ENCODE measurements at regions not wholly inside any gene's neighbourhood (a gene's known extent, or its start where the extent isn't known, plus 50 kb on each side); places are given as distances from the start of the nearest gene placed in this dataset.

DNA sequence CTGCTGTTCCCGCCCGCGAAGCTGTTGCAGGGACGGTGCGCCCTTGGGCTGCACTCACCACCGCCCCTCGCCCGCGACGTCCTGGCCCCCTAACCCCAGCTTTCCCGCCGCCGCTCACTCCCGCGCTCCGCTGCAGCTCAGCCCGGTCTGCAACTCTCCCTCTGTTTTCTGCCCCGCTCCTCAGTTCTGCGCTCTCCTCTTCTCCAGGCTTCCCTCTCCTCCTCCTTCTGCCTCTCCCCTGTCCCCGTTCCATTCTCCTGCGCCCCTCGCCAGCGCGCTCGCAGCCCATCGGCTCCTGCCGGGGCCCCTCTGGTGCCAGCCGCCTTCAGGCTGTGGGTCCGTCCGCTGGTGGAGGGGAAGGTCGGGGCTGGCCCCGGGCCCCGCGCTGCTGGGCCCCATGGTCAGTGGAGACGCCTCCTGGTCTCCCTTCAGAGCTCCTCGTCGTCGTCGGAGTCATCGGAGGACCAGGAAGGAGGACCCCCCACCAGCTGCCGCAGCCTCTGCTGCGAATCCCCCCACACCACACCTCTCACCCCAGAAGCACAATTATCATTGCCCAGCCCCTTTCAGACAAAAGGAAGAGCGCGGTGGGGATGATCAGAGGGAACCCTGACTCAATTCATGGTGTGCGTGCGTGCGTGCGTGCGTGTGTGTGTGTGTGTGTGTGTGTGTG, 223.2 kb upstream of the FOXF1 start:
- no peak for DNase-seq

DNA sequence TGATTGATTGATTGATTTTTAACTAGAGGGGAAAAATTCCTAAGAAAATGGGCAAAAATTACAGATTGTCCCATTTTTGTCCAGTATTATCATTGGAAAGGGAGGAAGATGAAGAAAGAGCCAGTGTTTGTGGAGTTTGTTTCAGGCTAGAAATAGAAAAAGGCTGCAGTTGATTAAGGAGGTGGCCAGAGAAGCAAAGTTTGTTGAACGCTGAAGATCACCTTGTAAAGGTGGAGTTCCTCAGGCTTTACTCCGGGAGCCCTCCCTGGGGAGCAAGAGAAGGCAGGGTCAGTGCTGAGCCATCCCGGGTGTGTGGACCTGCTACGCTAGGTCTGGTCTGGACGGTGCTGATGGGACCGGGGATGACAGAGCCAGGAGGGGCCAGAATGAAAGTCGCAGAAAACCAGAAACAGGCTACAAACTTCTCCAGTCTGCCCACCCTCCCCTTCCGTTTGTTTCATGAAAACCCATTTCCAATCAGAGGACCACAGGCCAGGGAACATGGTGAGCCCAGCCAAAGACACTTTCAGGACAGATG, 222.6 kb upstream of the FOXF1 start:
- no peak for DNase-seq

DNA sequence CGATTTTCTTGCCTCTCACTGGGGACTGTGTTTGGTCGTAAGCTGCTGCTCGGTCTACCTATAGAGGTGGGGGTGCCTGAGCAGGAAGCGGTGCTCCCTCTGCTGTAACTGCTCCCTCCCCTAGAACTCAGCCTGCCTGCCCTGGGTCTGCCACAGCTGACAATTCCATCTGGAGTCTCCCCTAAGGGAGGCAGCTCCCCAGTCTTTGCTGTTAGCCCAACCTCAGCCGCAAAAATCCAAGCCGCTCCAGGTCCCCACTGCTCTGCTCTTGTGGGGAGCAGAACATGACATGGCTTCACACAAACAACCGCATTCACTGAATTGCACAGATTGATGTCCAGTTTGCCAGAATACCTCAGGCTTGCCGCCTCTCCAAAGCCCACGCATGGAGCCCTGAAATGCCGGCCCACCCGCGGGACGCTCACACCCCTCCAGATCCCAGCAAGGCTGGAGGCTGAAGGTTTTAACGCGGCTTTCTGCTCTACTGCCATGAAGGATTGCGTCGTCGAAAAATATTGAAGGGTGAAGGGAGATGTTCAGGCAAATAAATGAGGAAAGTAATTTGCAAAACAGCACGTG, 221.5 kb upstream of the FOXF1 start:
- DNase-seq: no peak

DNA sequence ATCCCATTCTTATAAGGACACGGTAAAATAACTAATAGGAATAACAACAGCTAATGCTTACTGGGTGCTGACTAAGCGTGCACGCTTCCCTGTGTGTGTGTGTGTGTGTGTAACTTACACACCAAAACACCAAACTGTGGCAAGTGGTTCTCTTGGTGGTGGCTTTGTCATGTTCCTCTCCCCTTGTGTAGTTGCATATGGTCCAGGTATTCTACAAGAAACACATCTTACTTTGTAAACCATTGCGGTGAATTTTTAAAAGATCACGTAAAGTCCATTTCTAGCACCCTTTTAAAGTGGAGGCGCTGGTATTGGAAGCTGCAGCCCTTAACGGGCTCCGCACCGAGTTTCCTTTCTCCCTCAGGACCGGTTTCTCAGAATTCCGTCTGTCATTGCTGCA, 221.0 kb upstream of the FOXF1 start:
- no peak for DNase-seq

DNA sequence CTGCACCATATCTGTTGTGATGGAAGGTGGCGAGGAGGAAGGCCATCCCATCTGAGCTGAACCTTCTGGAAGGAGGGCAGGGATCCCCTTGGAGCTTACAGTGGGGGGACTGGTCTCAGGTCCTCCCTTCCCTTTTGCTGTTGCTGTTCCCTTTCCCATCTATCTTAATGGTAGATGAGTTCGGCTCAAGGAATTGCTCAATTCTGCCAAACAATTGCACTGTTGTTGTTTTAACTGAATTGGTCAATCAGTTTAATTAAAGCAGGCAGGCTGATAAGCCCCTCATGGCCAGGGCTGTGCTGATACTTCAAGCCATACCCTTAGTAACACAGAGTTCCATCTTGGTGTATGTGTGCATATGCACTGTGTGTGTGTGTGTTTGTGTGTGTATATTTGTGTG, 220.4 kb upstream of the FOXF1 start:
- DNase-seq: no peak

DNA sequence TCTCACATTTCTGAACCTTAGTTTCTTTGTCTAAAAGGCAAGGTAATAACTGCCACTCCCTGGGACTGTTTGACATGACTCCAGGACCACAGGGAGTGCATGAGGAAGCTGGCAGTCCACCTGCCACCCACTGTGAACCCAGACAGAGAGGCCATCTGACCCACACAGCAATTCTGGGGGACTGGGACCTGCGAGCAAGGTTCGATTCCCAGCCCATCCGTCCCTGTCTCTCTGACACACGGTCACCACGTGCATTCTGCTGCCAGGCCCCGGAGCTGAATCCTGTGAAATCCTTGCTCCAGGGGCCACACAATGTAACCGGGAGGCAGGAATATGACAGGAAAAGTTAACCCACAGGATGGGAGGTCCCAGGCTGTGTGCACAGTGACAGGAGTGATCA, 218.8 kb upstream of the FOXF1 start:
- no peak for DNase-seq

DNA sequence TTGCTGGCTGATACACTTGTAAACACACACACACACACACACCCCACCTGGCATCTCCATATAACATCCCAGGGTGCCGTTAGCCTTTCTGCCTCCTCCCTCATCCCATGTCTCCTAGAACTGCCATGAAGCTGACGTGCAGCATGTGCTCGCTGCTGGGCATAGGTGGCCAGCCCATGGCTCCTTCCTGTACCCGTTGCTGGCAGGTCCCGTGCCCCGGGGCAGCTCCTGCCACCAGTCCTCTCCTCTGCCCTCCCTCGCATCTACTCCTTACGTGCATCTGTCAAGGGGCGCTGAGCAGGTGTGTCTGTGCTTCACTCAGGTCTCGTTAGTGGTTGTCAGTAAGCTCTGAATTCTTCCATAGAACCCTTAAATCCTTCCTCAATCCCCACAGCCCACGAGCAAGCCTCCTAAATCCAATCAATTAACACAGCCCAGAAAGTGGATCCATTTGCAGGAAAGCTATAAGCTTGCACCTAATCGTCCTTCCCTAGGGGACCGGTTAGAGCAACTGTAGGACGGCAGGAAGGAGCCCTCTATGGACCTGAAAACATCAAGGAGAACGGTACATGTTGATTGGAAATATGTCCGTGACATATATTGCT, 218.1 kb upstream of the FOXF1 start:
- no peak for DNase-seq

DNA sequence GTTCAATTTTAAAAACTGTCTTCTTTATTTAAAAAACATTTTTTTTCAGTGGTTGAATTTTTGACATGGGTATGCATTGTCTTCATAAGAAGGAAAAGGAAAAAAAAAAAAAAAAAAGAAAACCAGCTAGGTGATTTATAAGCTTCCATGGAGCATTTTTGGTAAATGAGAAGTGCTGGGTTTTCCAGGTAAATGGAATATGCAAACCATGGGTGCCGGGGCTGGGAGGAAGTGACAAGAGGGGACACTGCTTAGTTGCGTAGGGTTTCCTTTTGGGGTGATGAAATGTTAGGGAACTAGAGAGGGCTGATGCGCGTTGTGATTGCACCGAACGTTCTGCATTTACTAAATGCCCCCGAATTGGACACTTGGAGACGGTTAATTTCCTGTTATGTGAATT, 217.4 kb upstream of the FOXF1 start:
- DNase-seq: no peak

DNA sequence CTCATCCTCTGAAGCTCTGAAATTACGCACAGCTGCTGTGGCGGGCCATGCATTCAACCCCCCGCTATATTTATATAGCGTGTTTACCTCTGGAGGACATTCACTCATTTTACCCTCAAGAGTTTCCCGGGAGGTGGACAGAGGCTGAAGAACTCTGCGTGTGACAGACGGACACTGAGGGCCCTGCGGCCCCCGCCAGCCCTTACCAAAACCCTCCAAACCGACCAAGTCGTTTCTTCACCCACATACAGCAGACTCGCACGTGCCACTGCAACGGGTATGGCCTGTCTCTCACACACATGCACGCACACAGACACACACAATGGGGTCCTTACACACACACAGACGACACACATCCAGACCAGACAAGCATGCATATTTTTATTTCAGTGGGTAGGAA, 216.4 kb upstream of the FOXF1 start:
- no peak for DNase-seq

DNA sequence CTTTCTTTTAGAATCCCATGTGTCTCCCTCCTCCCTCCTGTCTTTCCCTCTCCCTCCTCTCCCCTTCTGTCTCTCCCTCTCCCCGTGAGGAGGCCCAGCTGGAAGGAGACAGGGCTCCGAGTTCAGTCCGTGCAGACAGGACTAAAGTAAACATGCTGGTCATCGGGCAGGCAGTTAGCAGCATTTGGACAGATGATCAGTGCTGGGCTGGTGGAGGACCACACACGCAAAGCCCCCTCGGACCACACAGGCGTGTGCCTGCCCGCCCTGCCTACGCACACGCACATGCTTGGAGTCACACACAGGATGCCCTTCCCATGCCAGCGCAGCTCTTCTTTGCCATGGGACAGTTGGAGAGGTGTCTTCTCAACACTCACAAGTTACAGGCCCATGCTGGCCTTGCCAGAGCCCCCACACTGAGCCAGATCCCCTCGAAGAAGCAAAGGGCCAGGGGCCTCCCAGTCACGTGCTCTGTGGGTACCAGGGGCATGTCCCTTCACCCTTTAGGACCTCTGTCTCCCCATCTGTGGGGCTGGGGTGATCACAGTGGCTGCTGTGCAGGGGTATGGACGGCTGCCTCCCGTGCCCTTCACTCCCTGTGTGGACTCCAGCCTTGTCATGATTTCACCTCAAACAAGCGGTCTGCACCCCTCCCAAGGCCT, 215.7 kb upstream of the FOXF1 start:
- DNase-seq: no peak

DNA sequence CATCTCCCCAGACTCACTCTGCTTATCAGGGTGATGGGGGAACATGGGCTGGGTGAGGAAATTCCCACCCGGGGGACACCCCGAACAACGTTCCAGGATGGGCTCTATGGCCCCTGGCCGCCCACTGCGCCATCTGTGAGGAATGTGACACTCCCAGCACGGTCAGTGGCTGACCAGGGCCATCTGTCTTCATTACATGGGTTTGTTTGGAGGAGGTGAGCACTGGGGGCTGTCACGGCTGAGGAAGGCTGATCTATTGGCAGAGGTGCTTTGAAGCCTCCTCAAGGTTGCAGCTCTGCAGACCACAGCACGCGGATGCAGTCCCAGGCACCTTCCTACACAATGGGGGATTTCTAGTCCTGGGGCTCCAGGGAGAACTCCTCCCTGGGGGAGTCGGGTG, 214.1 kb upstream of the FOXF1 start:
- DNase-seq: no peak

DNA sequence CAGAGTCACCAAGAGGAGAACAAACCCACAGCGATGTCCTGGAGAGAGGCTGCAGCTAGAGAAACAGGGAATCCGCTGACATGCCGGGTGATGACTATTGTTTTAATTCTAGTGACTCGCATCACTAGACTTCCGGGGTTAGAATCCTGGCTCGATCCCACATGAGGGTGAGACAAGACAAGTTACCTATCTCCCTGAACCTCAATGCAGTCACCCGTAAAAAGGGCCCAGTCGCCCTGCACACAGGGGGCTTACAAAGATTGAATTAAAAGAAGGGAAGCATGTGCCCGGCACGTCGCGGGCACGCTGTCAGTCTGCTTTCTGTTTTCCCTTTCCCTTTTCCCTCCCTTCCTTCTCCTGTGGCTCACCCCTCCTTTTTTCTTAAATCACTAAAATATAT, 212.9 kb upstream of the FOXF1 start:
- DNase-seq: no peak

DNA sequence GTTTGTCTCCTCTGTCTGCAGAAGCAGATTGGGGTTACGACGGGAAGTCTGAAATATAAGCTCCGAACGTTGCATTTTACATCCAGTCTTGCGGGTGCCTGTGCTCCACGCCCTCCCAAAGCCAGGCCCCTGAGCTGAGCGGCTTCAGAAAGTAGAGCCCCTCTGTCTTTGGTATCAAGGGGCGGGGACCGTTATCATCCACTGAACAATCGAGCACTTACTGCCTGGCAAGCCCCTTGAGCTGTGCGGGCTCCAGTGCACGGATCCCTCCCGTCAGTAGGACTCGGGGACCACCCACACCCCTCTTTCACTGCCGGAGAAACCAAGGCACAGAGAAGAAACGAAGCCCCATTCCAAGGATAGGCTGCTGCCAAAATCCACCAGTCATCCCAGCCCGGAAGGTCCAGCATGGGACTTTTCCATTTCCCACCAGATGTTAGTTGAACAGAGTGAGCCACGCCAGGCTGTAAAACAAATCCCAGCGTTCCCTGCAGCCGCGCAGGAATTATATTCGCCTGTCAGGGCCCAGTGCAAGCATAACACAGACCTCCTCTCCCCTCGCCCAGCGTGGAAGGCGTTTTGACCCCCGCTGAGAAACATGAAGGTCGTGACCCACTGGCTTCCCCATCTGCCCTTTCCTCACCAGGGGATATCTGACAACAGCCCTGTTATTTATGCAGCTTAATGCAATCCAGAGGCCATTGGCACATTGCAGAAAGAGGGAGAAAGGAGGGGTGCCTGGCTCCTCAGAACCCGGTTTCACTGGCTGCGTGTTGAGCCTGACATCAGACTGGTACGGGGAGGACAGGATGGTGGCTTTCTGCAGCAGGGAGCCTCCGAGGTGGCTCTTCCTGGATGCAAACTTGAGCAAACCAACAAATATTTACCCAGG, 212.2 kb upstream of the FOXF1 start:
- DNase-seq: no peak

DNA sequence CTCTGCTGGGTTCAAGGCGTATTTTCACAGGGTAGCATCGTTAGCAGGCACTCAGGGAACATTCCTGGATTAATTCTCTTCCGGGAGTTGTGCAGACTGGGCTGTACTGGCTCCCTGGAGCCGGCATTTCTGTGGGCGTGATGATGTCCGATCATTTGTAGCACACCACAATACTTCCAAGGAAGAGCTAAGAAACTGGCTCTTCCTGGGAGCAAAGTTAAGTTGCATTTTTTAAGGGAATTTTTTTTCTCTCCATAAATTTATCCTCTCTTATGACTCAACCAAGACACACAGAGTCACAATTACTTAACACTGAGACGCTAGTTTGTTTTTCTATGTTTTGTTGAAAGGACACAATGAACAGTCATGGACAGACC, 211.6 kb upstream of the FOXF1 start:
- DNase-seq: no peak

DNA sequence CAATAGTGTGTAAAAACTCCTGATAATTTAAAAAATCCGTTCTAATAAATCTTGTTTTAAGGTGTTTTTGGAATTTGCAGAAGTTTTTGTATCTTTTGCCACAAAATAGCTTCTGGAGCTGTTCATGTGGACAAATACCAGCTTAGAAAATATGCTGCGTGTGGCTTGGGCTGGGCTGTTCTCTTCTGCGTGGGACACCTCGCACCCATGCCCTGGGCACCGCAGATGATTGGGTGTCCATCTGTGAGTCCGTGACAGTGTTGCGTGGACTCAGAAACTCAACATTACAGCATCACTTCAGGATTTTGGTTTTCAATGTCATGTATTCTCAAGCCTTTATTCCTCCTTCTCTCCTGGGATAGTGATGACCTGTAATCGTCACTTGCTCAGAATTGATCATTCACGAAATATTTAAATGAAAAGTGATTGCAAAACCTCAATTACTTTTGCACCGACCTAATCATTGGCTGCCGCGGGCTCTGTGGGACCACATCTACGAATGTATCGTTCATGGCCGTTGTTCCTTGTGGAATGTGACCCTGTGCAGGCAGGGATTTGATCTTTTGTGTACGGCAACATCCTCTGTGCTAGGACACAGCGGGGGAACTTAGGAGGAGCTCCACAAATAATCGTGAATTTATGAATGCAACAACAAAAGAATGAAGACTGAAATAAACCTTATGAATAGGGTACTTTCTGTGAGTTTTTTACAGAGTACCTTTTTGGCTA, 210.3 kb upstream of the FOXF1 start:
- no peak for DNase-seq

DNA sequence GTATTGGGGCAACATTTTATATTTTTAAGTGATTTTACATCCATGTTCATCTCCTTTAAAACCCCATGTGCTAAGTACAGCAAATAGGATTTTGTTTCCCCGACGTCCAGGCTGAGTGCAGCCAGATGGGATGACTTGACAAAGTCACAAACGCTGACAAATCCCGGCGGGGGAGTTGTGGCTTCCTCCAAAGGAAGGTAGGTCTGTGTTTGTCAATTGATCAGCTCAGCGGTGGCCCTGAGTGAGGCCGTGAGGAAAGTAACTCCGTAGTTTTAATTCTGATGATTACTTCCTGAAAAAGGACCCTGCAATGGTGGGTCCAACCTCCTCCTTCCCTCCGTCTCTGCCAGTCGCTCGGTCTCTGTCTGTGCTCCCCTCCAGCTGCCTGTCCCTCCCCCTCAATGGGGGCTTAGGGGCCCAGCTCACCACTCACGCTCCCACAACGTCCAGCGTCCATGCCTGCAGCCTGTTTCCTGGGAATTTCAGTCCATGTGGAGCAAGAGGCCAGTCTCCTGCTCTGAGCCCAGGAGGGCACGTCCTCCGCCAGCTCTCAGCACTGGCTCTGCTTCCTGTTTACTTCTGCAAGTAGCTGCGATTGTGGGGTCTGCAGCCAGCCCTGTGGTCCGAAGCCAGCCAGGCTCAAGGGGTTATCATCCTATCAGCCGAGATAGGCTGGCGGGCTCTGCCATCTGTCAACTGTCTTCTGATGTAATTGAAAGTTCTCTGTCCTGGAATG, 209.4 kb upstream of the FOXF1 start:
- no peak for DNase-seq

DNA sequence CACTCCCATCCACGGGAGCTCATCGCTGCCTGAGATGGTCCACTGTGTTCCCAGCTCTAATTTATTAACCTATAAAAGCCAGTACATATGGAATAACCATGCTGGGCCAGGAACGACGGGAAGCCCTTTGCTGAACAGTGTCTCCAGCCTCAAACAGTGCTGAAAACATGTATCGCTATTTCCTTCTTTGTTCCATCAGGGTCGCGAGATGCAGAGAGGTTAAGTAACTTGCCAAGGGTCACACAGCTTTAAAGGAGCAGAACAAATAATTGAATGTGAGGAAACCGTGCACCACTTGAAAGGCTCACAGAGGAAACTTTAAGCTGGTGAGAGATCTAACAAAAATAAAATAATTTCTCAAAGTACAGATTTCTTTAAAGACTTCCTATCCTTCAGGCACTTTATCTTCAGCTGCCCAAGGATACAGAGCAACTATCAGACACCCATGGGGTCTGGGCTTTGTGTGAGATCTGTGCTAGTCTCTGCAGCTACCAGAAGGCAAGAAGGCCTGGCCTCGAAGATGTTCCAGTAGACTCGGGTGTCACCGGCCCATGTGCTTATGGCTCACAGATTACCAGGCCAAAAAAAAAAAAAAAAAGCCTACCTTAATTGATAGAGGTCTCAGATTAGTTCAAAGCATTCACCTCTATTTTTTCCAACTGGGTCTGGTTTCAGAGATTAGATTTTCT, 207.8 kb upstream of the FOXF1 start:
- DNase-seq: no peak

DNA sequence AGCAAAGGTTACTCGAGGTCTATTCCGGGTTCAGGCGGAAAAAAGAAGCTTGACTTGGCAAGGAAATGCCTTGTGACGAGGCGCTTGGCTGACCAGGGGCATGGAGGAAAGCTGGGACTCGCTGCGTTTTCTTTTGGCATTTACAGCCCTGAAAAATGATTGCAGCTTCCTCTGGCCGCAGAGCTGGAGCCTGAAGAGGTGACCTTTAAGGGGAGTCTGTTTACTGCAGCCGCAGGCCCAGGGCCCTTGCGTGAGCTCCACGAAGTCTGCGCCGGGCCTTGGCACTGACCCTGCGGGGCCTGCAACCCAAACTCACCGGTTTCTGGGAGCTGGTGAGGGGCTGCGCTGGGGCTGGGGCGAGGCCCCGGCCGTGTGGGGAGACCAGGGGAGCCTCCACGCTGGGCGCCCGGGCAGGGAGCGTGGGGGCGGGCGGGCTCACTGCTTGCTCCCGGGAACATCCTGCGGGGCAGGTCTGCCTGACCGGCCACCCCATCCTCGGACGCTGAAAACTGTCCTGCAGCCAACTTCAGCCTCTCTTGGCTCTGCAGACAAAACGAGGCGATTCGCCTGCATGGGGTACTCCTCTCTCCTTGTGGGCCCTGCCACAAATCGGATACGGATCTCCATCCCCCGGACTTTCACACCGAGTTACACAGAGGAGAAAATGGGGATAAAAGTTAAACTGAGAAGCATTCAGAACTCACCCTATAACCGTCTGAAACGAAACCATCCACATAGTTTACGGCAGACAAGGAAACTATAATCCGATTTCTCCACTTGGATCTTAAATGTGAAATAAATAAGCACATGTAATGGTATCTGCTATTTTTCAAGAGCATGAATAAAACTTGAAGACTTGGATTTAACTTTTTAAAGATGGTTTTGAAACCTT, 206.3 kb upstream of the FOXF1 start:
- no peak for DNase-seq

DNA sequence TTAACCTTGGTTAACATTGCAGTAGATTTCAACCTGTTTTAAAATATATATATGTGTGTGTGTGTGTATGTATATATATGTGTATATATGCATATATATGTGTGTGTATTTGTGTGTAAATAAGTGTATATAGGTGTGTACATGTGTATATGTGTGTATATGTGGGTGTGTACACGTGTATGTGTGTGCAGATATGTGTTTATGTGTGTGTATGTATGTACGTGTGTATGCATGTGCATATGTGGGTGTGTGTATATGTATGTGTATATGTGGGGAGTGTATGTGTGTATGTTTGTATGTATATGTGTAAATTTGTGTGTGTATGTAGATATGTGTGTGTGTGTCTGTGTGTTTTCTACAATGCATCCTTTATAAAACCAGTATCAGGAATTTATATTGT, 205.5 kb upstream of the FOXF1 start:
- DNase-seq: no peak

DNA sequence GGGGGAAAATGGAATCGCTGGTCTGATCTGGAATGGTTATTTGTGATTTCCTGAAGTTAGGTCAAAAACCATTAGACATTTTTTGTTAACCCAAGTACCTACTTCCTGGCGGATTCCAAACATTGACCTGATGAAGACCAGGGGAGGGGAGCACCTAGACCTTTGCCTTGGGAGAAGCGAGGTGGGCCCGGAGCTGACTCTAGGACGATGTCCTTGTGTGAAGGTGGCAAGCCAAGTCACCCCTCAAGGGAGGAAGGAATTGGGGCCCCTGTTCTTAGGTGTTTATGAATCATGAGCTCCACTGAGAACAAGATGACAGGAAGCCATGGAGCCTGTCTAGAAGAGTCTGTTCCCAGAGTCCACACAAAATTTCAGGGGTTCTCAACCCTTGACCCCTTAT, 204.9 kb upstream of the FOXF1 start:
- DNase-seq: no peak
